ENCODE measurements at regions not wholly inside any gene's neighbourhood (a gene's known extent, or its start where the extent isn't known, plus 50 kb on each side); places are given as distances from the start of the nearest gene placed in this dataset.
A peak's percentile ranks its signal among the peaks of the same experiment; 100 is the strongest.

GRCh38 chr18:57923611-57924010 is 120.4 kb upstream of the NEDD4L start:
- POLR2A ChIA-PET (ENCODE audit: unreplicated experiment), result interaction anchor here (0.6 kb wide), 1 partner anchor 175 kb away, joined by 4 read pairs; no protein-coding TSS in a partner anchor

More at GRCh38 chr18:57923611-57924010, 120.4 kb upstream of the NEDD4L start:
- H2AFZ ChIP-seq (replicated peaks; ENCODE audit: low read length, poor library complexity), result no peak overlapping the region
- H3K9me3 ChIP-seq (ENCODE audit: control insufficient read depth, insufficient read depth, low read length), result no peaks in the 10 kb centered on the region
- H3K23ac ChIP-seq (ENCODE audit: low read depth, low read length), result no peak overlapping the region
- no peaks in the 10 kb centered on the region for H3K36me3 ChIP-seq (ENCODE audit: control insufficient read depth, insufficient read depth, low read length)
- H3K18ac ChIP-seq (ENCODE audit: low read depth, low read length), result no peak overlapping the region
- H2BK15ac ChIP-seq (ENCODE audit: low read depth, low read length), result no peak overlapping the region
- BruUV-seq (replicated peaks), result no TSS peak
- peaks cover 4% of the 10 kb centered on the region for H3K4me1 ChIP-seq (ENCODE audit: control insufficient read depth, insufficient read depth, low read length)
- intact Hi-C loops (cut with micrococcal nuclease), result no loop called here
- no peak for DNase-seq
- H3K79me1 ChIP-seq (ENCODE audit: low read depth in 1 of 2, low read length in 2 of 2), result no peaks in the 10 kb centered on the region
- H4K8ac ChIP-seq (ENCODE audit: low read depth in 2 of 2, low read length in 2 of 2), result no peak overlapping the region
- H3K9ac ChIP-seq (ENCODE audit: low read depth, low read length), result no peak overlapping the region
- in situ Hi-C loops (cut with MboI; ENCODE audit: low sequenced_read_pairs), result no loop called here
- CTCF ChIA-PET, result no interaction called here
- no peak for ATAC-seq (ENCODE audit: low read depth)
- no peak overlapping the region for H3K4me2 ChIP-seq (ENCODE audit: low read depth, low read length)
- no peaks in the 10 kb centered on the region for H4K20me1 ChIP-seq (ENCODE audit: insufficient read depth, low read length)
- H3K4ac ChIP-seq (ENCODE audit: low read depth, low read length), result peak overlapping the region; percentile 64
- no peak overlapping the region for H4K91ac ChIP-seq (ENCODE audit: insufficient read depth, low read depth, low read length)
- H4K5ac ChIP-seq (ENCODE audit: low read depth, low read length), result no peak overlapping the region
- H2BK5ac ChIP-seq (ENCODE audit: low read depth, low read length, poor library complexity, severe bottlenecking), result no peak overlapping the region
- H3K27me3 ChIP-seq (ENCODE audit: control insufficient read depth, insufficient read depth, low read length), result 0 out of 2 replicates have a peak, but pooled peaks cover 2% of the 10 kb centered on the region
- no CpG with 5 or more reads among the region's 5 CpGs for WGBS, 2 experiments (ENCODE audit: extremely low coverage in 2 of 2, insufficient read length in 1 of 2)
- no peak overlapping the region for H3K27ac ChIP-seq (ENCODE audit: insufficient read depth, low read length)
- H2BK20ac ChIP-seq (ENCODE audit: low read depth, low read length), result no peak overlapping the region; the same call in 1 of the 2 replicates
- H2BK120ac ChIP-seq (ENCODE audit: low read depth, low read length), result peak overlapping the region; percentile 37; the same call in 1 of the 2 replicates
- no peak overlapping the region for H2AK9ac ChIP-seq (replicated peaks; ENCODE audit: low read depth, low read length, poor library complexity)
- H3K4me3 ChIP-seq (ENCODE audit: insufficient read depth, low read depth, low read length), result no peak overlapping the region
- H3K14ac ChIP-seq (replicated peaks; ENCODE audit: low read depth, low read length), result 0 out of 2 replicates have a peak overlapping the region, but pooled peaks have one; percentile 24
- dilution Hi-C loops (cut with HindIII; ENCODE audit: low sequenced_read_pairs, unreplicated experiment), result no loop called here
- H2AK5ac ChIP-seq (ENCODE audit: low read depth, low read length), result peak overlapping the region; percentile 46; the same call in 1 of the 2 replicates
- peaks cover 8% of the 10 kb centered on the region for H3K9me1 ChIP-seq (ENCODE audit: insufficient read depth, low read length)
- TF ChIP-seq BHLHE40 (IDR thresholded peaks at IDR 0.05; ENCODE audit: low read depth, low read length) (no peak), RCOR1 (IDR thresholded peaks at IDR 0.05; ENCODE audit: insufficient replicate concordance, low read length) (no peak), RAD21 (IDR thresholded peaks at IDR 0.05; ENCODE audit: low read length) (no peak), MXI1 (IDR thresholded peaks at IDR 0.05; ENCODE audit: borderline replicate concordance, low read depth, low read length) (no peak), NFE2L2 (IDR thresholded peaks at IDR 0.05; ENCODE audit: low read depth, low read length) (no peak), MAZ (IDR thresholded peaks at IDR 0.05; ENCODE audit: borderline replicate concordance, low read depth, low read length) (no peak), FOS (IDR thresholded peaks at IDR 0.05; ENCODE audit: low read depth, low read length) (no peak), CHD1 (IDR thresholded peaks at IDR 0.05; ENCODE audit: low read depth, low read length) (no peak), MAFK (IDR thresholded peaks at IDR 0.05; ENCODE audit: low read depth, low read length) (no peak)
- TF ChIP-seq, protein P1, sequence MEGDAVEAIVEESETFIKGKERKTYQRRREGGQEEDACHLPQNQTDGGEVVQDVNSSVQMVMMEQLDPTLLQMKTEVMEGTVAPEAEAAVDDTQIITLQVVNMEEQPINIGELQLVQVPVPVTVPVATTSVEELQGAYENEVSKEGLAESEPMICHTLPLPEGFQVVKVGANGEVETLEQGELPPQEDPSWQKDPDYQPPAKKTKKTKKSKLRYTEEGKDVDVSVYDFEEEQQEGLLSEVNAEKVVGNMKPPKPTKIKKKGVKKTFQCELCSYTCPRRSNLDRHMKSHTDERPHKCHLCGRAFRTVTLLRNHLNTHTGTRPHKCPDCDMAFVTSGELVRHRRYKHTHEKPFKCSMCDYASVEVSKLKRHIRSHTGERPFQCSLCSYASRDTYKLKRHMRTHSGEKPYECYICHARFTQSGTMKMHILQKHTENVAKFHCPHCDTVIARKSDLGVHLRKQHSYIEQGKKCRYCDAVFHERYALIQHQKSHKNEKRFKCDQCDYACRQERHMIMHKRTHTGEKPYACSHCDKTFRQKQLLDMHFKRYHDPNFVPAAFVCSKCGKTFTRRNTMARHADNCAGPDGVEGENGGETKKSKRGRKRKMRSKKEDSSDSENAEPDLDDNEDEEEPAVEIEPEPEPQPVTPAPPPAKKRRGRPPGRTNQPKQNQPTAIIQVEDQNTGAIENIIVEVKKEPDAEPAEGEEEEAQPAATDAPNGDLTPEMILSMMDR (conservative IDR thresholded peaks at IDR 0.05; ENCODE audit: low read depth, low read length), result no peak
- TF ChIP-seq, protein P2, sequence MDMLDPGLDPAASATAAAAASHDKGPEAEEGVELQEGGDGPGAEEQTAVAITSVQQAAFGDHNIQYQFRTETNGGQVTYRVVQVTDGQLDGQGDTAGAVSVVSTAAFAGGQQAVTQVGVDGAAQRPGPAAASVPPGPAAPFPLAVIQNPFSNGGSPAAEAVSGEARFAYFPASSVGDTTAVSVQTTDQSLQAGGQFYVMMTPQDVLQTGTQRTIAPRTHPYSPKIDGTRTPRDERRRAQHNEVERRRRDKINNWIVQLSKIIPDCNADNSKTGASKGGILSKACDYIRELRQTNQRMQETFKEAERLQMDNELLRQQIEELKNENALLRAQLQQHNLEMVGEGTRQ (IDR thresholded peaks at IDR 0.05; ENCODE audit: low read depth, low read length), result no peak
- TF ChIP-seq, protein P3, sequence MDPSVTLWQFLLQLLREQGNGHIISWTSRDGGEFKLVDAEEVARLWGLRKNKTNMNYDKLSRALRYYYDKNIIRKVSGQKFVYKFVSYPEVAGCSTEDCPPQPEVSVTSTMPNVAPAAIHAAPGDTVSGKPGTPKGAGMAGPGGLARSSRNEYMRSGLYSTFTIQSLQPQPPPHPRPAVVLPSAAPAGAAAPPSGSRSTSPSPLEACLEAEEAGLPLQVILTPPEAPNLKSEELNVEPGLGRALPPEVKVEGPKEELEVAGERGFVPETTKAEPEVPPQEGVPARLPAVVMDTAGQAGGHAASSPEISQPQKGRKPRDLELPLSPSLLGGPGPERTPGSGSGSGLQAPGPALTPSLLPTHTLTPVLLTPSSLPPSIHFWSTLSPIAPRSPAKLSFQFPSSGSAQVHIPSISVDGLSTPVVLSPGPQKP (IDR thresholded peaks at IDR 0.05; ENCODE audit: borderline replicate concordance, low read depth, low read length), result no peak
- no peak overlapping the region for H3K56ac ChIP-seq (ENCODE audit: extremely low read depth, insufficient read depth, low read length)

All from IMR-90 (cell line).